Thymus (tissue), 11 donors: ENCODE measurements at regions not wholly inside any gene's neighbourhood (a gene's known extent, or its start where the extent isn't known, plus 50 kb on each side); places are given as distances from the start of the nearest gene placed in this dataset.

Experiments used
- DNase-seq, 9 donors: peaks; one replicate each; pipeline ENCODE4 v3.0.0-alpha.2; 2013; ENCODE audit warnings: low spot score in 9 of 9, low read depth in 6 of 9, missing footprints in 1 of 9
- H3K27ac ChIP-seq, 2 donors: one replicate each; pipeline ENCODE4 v1.5.1; 2013; ENCODE audit warnings: control low read depth in 1 of 2, low read depth in 1 of 2, low read length in 1 of 2, mild to moderate bottlenecking in 1 of 2, moderate library complexity in 1 of 2
- H3K27me3 ChIP-seq, 2 donors: one replicate each; pipeline ENCODE4 v1.5.1; 2013; ENCODE audit warnings: low read length in 1 of 2; ENCODE audit not compliant: control insufficient read depth in 2 of 2, insufficient read depth in 1 of 2
- H3K36me3 ChIP-seq, 2 donors: one replicate each; pipeline ENCODE4 v1.5.1; 2013; ENCODE audit warnings: low read length in 1 of 2, mild to moderate bottlenecking in 1 of 2, moderate library complexity in 1 of 2; ENCODE audit not compliant: control insufficient read depth in 2 of 2, insufficient read depth in 2 of 2
- H3K4me1 ChIP-seq, 2 donors: one replicate each; pipeline ENCODE4 v1.5.1; 2013; ENCODE audit warnings: low read length in 2 of 2; ENCODE audit not compliant: control insufficient read depth in 2 of 2, insufficient read depth in 2 of 2
- H3K4me3 ChIP-seq, 2 donors: one replicate each; pipeline ENCODE4 v1.5.1; 2013; ENCODE audit warnings: low read length in 2 of 2, control low read depth in 1 of 2, mild to moderate bottlenecking in 1 of 2
- H3K9me3 ChIP-seq, 2 donors: one replicate each; pipeline ENCODE4 v1.5.1; 2013; ENCODE audit warnings: low read length in 1 of 2, mild to moderate bottlenecking in 1 of 2; ENCODE audit not compliant: control insufficient read depth in 2 of 2, insufficient read depth in 1 of 2
- WGBS: extraction: QIAGEN DNeasy Blood & Tissue Kit; methylation state at CpG from one replicate; pipeline ENCODE4 v1.1.7; 2013; 5-methylcytosine and 5-hydroxymethylcytosine counted together
- donor health status: healthy.

DNA sequence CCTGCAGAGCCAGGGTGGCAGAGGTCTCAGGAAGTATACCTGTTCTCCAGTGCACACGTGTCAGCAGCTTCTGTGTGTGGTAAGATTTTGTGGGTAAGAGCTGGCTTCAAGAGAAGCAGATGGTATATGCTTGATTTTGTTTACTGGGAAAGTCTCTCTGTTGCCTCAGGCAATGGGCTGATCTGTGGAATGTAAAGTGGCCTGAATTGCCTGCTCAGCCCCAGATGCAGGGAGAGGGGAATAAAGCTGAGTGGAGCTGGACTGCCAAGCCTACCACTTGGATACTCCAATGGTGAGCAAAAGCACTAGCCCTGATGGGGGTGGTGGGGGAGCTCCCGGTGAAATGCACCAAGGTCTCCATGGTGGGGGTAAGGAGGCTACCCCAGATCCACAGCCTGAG lies 156.1 kb downstream of the WDR11 start:
- H3K4me3 ChIP-seq, result no peak overlapping the region
- no peaks in the 10 kb centered on the region for H3K4me1 ChIP-seq
- no peak overlapping the region for H3K27ac ChIP-seq
- DNase-seq, result no peak
- H3K9me3 ChIP-seq, result peaks cover 1 to 6% of the 10 kb centered on the region in 2 donors
- H3K27me3 ChIP-seq, result no peaks in the 10 kb centered on the region
- no peaks in the 10 kb centered on the region for H3K36me3 ChIP-seq
- 93% methylated on average over 2 of the region's 2 CpGs for WGBS

DNA sequence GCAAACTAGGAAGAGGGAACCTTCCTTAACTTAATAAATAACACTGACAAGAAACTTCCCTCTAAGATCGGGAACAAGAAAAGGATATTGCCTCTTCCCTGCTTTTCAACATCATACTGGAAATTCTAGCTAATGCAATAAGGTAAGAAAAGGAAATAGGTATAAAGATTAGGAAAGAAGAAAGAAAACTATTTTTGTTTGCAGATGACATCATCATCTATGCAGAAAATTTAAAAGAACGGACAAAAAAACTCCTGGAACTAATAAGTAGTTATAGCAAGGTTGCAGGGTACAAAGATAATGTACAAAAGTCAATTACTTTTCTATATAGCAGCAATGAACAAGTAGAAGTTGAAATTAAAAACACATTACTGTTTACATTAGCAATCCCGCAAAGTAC lies 164.8 kb downstream of the WDR11 start:
- WGBS, result 96% methylated on average over 3 of the region's 3 CpGs
- H3K9me3 ChIP-seq, result no peaks in the 10 kb centered on the region
- no peak overlapping the region for H3K4me3 ChIP-seq
- H3K27ac ChIP-seq, result no peak overlapping the region
- no peaks in the 10 kb centered on the region for H3K36me3 ChIP-seq
- no peaks in the 10 kb centered on the region for H3K4me1 ChIP-seq
- H3K27me3 ChIP-seq, result no peaks in the 10 kb centered on the region
- no peak for DNase-seq

DNA sequence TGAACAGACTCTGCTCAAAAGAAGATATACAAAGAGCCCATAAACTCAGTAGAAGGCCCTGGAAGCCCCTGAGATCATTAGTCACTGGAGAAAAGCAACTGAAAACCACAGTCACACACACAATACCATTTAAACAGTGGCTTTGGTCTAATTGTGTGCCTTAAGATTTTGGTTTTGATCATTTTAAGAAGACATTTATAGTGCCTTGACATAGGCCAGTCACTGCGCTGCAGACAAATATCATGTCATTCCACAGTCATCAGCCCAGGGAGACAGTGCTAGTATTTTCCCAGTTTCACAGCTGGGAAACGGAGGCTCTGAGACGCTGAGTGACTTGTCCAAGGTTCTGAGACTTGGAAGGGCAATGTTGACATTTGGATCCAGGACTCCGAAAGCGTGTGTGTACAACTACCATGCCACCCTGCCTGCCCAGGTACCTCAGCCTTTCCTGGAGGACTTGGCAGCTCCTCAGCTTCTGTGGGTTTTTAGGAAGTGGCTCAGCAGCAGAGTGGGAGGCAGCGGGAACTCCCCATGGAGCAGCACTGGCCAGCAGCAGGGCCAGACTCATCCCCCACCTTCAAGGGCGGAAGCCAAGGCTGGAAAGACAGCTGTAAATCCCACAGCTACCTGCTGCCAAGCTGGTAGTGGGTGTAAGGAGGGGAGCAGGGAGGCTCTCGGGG lies 173.9 kb downstream of the WDR11 start:
- DNase-seq, result no peak
- Histone ChIP-seq H3K36me3 (no peaks in the 10 kb centered on the region), H3K4me1 (no peaks in the 10 kb centered on the region)

DNA sequence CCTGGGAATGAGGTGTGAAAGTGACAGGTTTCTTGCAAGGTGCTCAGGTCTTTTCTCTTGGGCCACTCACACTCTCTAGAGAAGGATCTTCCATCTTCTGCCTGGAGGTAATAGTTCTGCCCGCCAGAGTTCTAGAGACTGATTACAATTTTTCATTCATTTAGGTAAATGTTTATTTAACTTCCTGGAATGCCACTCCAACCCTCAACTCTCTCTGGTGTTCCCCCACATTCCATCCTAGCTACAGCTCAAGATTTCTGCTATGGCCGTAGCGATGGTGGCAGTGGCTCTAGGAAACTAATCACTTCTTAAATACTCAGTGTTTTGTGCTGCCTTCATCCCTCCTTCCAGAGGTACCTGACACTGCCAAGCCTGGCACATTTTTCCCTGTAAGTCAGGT lies 174.6 kb downstream of the WDR11 start:
- H3K36me3 ChIP-seq, result no peaks in the 10 kb centered on the region
- WGBS, result 93% methylated on average over 3 of the region's 3 CpGs
- no peaks in the 10 kb centered on the region for H3K4me1 ChIP-seq
- no peak overlapping the region for H3K4me3 ChIP-seq
- no peaks in the 10 kb centered on the region for H3K27me3 ChIP-seq
- DNase-seq, result no peak
- H3K9me3 ChIP-seq, result no peaks in the 10 kb centered on the region
- no peak overlapping the region for H3K27ac ChIP-seq

More for the DNA sequence above, 173.9 kb downstream of the WDR11 start:
- no peaks in the 10 kb centered on the region for H3K27me3 ChIP-seq
- WGBS, result 89% methylated on average over 8 of the region's 8 CpGs
- no peak overlapping the region for H3K4me3 ChIP-seq
- no peaks in the 10 kb centered on the region for H3K9me3 ChIP-seq
- H3K27ac ChIP-seq, result no peak overlapping the region

DNA sequence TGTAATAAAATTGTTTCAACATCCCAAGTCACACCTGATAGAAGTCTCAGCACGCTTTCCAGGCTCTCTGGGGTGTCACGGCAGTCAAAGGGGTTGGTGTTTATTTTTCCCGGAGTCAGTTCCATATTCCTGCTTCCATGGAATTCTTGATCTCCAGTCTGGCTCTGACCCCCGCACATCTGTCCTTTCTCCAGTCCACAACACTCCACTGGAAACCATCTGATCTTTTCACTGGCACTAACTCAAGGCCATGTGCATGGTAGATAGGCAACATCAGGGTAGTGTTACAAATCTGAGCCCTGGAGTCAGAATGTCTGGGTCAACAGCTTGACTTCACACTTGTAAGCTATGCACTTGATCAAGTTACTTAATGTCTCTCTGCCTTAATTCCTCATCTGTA lies 176.2 kb downstream of the WDR11 start:
- no peaks in the 10 kb centered on the region for H3K27me3 ChIP-seq
- WGBS, result 89% methylated on average over 4 of the region's 4 CpGs
- no peak for DNase-seq

DNA sequence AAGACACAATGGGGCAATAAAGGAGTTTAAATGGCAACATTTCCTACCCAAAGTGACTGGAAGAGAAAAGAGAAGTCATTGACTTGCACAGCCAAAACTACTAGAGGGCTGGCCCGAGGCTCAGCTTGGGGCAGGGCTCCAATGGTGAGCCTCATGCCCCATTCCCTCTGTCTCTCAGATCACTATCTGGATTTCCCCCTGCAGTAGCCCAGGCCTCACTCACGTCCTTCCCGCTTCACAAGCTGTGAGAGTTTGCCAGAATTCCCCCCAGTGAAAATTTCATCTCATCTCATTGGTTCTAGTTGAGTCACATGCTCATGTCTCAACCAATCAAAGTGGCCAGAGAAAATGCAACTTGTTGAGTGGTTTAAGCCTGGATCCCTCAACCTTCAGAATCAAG lies 181.3 kb downstream of the WDR11 start:
- no peaks in the 10 kb centered on the region for H3K27me3 ChIP-seq
- no peak overlapping the region for H3K4me3 ChIP-seq
- H3K36me3 ChIP-seq, result no peaks in the 10 kb centered on the region
- no peak overlapping the region for H3K27ac ChIP-seq
- DNase-seq, result no peak
- no peaks in the 10 kb centered on the region for H3K9me3 ChIP-seq
- WGBS, result 41% methylated on average over 3 of the region's 3 CpGs
- no peaks in the 10 kb centered on the region for H3K4me1 ChIP-seq

More for the DNA sequence above, 176.2 kb downstream of the WDR11 start:
- H3K27ac ChIP-seq, result no peak overlapping the region
- H3K36me3 ChIP-seq, result no peaks in the 10 kb centered on the region
- H3K4me1 ChIP-seq, result no peaks in the 10 kb centered on the region
- H3K9me3 ChIP-seq, result no peaks in the 10 kb centered on the region
- no peak overlapping the region for H3K4me3 ChIP-seq

DNA sequence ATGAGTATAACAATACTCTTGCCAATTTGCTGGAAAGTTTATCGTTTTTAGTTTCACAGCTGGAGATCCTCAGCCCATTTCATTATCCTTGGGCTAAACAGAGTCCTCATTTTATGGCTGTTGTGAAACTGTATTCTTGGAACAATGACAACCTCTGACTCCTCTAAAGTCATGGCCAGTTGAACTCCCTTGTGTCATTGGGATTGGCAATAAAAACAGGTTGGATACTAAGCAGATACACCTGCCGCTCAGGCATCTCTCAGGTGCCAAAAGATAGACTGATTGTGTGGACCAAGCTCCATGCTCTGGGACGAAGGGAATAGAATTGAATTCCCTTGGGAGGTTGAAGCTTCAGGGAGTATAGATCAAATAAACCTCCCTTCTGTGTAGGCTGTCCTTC lies 182.2 kb downstream of the WDR11 start:
- Histone ChIP-seq H3K4me1 (no peaks in the 10 kb centered on the region), H3K9me3 (no peaks in the 10 kb centered on the region)

DNA sequence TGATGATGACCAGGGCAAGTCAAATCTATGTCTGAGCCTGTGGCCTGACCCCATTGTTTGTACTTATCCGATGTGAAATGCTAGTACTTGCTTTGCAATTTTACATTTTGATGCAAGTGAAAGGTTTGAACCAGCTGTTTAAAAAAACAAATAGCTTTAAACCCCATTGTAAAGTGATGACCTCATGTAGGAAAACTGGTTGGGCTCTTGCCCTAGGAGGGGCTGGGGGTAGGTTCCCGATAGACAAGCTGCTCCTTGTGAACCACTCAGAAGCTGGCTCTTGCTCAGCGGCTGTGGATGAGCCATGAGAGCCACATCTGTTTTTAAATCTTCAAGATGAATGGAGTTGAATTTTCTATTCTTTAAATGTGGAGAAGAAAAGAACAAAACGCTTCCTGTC lies 185.3 kb downstream of the WDR11 start:
- H3K27ac ChIP-seq, result no peak overlapping the region
- 69% methylated on average over 4 of the region's 4 CpGs for WGBS
- DNase-seq, result no peak
- H3K36me3 ChIP-seq, result no peaks in the 10 kb centered on the region
- no peaks in the 10 kb centered on the region for H3K27me3 ChIP-seq
- H3K4me1 ChIP-seq, result no peaks in the 10 kb centered on the region
- H3K4me3 ChIP-seq, result no peak overlapping the region
- H3K9me3 ChIP-seq, result no peaks in the 10 kb centered on the region

More for the DNA sequence above, 182.2 kb downstream of the WDR11 start:
- H3K27ac ChIP-seq, result no peak overlapping the region
- no peaks in the 10 kb centered on the region for H3K36me3 ChIP-seq
- DNase-seq, result no peak
- H3K4me3 ChIP-seq, result no peak overlapping the region
- H3K27me3 ChIP-seq, result no peaks in the 10 kb centered on the region
- WGBS, result 85% methylated on average over 3 of the region's 3 CpGs

DNA sequence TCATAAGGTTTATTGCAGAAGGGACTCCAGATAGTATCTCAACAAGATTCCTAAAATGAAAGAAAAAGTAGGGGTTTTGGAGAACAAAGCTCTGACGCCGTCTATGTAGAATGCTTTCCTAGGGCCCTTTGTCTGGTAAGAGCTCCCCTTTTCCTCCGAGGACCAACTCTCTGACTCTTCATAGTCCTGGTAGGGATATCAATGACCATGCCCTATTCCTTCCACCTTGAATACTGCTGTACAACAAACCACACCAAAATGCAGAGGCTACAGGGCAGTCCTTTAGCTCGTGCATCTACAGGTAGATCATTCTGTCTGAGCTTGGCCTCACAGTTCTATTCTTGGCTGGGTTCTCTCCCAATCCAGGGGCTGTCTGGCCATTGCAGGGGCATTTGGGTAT lies 190.3 kb downstream of the WDR11 start:
- Histone ChIP-seq H3K4me3 (no peak overlapping the region), H3K4me1 (no peaks in the 10 kb centered on the region), H3K27ac (no peak overlapping the region), H3K36me3 (no peaks in the 10 kb centered on the region), H3K9me3 (no peaks in the 10 kb centered on the region), H3K27me3 (no peaks in the 10 kb centered on the region)
- DNase-seq, result no peak
- 90% methylated on average over 4 of the region's 4 CpGs for WGBS
